Upper lobe of left lung (tissue), 4 donors: ENCODE measurements at regions not wholly inside any gene's neighbourhood (a gene's known extent, or its start where the extent isn't known, plus 50 kb on each side); places are given as distances from the start of the nearest gene placed in this dataset.

Experiments used
- EP300 ChIP-seq, 4 donors: sonication (generic); formaldehyde crosslinking; IDR thresholded peaks; one replicate each; pipeline ENCODE4 v1.5.1; 2017; ENCODE audit warnings: antibody characterized with exemption in 4 of 4, control low read depth in 2 of 4
- POLR2A ChIP-seq, 4 donors: fragments of 450-650 bp; IDR thresholded peaks; one replicate each; pipeline ENCODE4 v1.5.1; 2016 to 2017; ENCODE audit warnings: antibody characterized with exemption in 4 of 4, mild to moderate bottlenecking in 2 of 4
- POLR2AphosphoS5 ChIP-seq, 2 donors: sonication (generic); formaldehyde crosslinking; IDR thresholded peaks; one replicate each; pipeline ENCODE4 v1.5.1; 2017; ENCODE audit warnings: antibody characterized with exemption in 2 of 2
- TF ChIP-seq, protein P1 (sequence below), 6 experiments: fragments of 450-650 bp in 4 of 6; fragments of 200-600 bp in 2 of 6; sonication (generic) in 2 of 6; IDR thresholded peaks; one replicate each; pipeline ENCODE4 v1.5.1; 2016 to 2019; ENCODE audit warnings: antibody characterized with exemption in 6 of 6

DNA sequence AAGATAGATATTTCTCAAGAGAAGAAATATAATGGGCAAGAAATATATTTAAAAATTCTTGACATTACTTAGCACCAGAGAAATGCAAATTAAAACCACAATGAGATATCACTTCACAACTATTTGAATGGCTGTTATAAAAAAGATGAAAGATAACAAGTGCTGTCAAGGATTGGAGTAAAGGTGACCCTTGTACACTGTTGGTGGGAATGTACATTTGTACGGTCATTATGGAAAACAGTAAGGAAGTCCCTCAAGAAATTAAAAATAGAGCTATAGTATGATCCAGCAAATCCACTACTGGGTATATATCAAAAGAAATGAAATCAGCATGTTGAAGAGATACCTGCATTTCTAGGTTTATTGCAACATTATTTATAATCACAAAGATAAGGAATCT, 326.4 kb downstream of the GBE1 start:
- TF ChIP-seq POLR2AphosphoS5 (IDR thresholded peaks at IDR 0.05) (no peak), POLR2A (IDR thresholded peaks at IDR 0.05) (no peak), EP300 (IDR thresholded peaks at IDR 0.05) (no peak)
- TF ChIP-seq, protein P1, sequence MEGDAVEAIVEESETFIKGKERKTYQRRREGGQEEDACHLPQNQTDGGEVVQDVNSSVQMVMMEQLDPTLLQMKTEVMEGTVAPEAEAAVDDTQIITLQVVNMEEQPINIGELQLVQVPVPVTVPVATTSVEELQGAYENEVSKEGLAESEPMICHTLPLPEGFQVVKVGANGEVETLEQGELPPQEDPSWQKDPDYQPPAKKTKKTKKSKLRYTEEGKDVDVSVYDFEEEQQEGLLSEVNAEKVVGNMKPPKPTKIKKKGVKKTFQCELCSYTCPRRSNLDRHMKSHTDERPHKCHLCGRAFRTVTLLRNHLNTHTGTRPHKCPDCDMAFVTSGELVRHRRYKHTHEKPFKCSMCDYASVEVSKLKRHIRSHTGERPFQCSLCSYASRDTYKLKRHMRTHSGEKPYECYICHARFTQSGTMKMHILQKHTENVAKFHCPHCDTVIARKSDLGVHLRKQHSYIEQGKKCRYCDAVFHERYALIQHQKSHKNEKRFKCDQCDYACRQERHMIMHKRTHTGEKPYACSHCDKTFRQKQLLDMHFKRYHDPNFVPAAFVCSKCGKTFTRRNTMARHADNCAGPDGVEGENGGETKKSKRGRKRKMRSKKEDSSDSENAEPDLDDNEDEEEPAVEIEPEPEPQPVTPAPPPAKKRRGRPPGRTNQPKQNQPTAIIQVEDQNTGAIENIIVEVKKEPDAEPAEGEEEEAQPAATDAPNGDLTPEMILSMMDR (IDR thresholded peaks at IDR 0.05): no peak
